SK-N-MC (cell line): ENCODE measurements at regions not wholly inside any gene's neighbourhood (a gene's known extent, or its start where the extent isn't known, plus 50 kb on each side); places are given as distances from the start of the nearest gene placed in this dataset.

Experiments
- DNase-seq: peaks from one replicate; pipeline ENCODE4 v3.0.0-alpha.2; 2011; ENCODE audit warnings: low read depth, low spot score
- H3K27ac ChIP-seq: fragments of 200-600 bp; sonication (generic); 2 replicates; pipeline ENCODE4 v1.5.1; 2016; ENCODE audit warnings: mixed run types
- H3K36me3 ChIP-seq: fragments of 200-600 bp; sonication (generic); 2 replicates; pipeline ENCODE4 v1.6.1; 2017; ENCODE audit warnings: antibody characterized with exemption, low read length, mixed read lengths; ENCODE audit not compliant: insufficient read depth
- H3K4me3 ChIP-seq: fragments of 200-600 bp; sonication (generic); 2 replicates; pipeline ENCODE4 v1.5.1; 2016
- H3K9ac ChIP-seq: fragments of 200-600 bp; sonication (generic); 2 replicates; pipeline ENCODE4 v1.8.0; 2017; ENCODE audit warnings: mixed run types, mixed read lengths; ENCODE audit not compliant: insufficient read length
- H3K9me3 ChIP-seq: fragments of 200-600 bp; sonication (generic); 2 replicates; pipeline ENCODE4 v1.6.1; 2017; ENCODE audit warnings: low read depth, mild to moderate bottlenecking, antibody characterized with exemption, low read length, moderate library complexity, mixed read lengths
- EZH2 ChIP-seq: fragments of 200-600 bp; sonication (generic); IDR thresholded peaks from one replicate; pipeline ENCODE4 v1.6.1; 2017; ENCODE audit warnings: antibody characterized with exemption
- FOXP2 ChIP-seq: optimal IDR thresholded peaks from 2 replicates; pipeline ENCODE3; 2011; ENCODE audit warnings: mild to moderate bottlenecking, moderate library complexity; ENCODE audit not compliant: insufficient read depth; ENCODE audit errors: extremely low read length, control extremely low read depth
- POLR2AphosphoS5 ChIP-seq: IDR thresholded peaks from 2 replicates; pipeline ENCODE4 v1.6.1; 2012; ENCODE audit warnings: mild to moderate bottlenecking, low read depth, low read length, borderline replicate concordance

GRCh38 chr2:64770137-64770780 is 116.5 kb upstream of the SERTAD2 start:
- Histone ChIP-seq H3K4me3 (no peak overlapping the region), H3K9me3 (no peaks in the 10 kb centered on the region), H3K27ac (no peak overlapping the region), H3K9ac (no peak overlapping the region), H3K36me3 (no peaks in the 10 kb centered on the region)
- no peak for DNase-seq
- TF ChIP-seq EZH2 (no peak), FOXP2 (no peak), POLR2AphosphoS5 (no peak)

GRCh38 chr2:64770781-64771334 is 117.1 kb upstream of the SERTAD2 start:
- no peaks in the 10 kb centered on the region for H3K36me3 ChIP-seq
- no peak overlapping the region for H3K27ac ChIP-seq
- no peak overlapping the region for H3K9ac ChIP-seq
- H3K4me3 ChIP-seq, result no peak overlapping the region
- no peak for DNase-seq
- no peaks in the 10 kb centered on the region for H3K9me3 ChIP-seq
- TF ChIP-seq POLR2AphosphoS5, result no peak
- TF ChIP-seq FOXP2, result no peak
- TF ChIP-seq EZH2, result no peak

DNA sequence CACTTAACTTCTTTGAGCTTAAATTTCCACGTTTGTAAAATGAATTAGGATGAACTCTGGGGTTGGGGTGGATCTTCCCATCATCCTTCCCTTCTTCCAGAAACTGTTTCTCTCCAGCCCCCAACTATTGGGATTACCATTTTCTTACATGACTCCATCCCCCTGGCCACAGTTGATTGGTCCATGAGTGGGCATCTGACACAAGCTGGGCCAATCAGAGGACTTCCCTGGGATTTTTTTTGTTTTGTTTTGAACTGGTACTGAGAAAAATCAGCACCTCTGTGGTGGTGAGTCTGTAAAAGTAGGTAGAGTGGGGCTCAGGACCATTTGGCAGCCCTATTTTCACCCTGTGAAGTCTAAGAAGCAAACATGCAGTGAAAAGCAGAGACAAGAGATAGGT is 118.0 kb upstream of the SERTAD2 start:
- H3K4me3 ChIP-seq, result no peak overlapping the region
- no peak overlapping the region for H3K9ac ChIP-seq
- no peak for DNase-seq
- no peak for TF ChIP-seq POLR2AphosphoS5
- TF ChIP-seq FOXP2, result no peak
- TF ChIP-seq EZH2, result no peak
- H3K9me3 ChIP-seq, result no peaks in the 10 kb centered on the region
- H3K27ac ChIP-seq, result no peak overlapping the region
- no peaks in the 10 kb centered on the region for H3K36me3 ChIP-seq

DNA sequence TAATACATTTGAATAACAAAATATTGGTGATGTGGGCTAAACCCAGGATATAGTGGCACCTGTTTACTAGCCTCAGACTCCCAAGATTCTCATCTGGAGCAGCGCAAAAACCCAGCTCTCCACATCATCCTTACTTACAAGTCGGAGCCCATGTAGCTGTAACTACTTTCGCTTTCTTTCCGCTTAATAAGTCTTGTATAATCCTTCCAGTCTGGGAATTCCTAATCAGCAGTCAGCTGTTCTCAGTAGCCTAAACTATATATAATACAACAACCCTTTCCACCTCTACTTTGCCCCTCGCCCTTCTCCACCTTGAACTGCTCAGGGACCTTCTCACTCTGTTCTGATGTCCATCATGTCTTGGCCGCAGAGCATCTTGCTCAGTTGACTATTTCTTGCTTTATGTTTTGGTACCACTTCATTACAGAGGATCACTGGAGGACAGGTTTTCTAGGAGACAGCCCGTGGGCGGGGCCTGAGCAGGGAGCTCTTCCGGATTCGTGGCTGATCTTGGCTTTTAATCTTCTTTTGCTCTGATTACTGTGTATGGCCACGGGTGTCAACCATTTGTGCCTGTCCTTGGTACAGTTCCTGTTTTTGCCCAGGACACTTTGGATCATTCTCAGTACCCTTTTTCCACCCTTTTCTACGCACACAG is 119.9 kb upstream of the SERTAD2 start:
- no peaks in the 10 kb centered on the region for H3K9me3 ChIP-seq
- DNase-seq, result no peak
- no peak overlapping the region for H3K9ac ChIP-seq
- H3K27ac ChIP-seq, result no peak overlapping the region
- TF ChIP-seq EZH2 (no peak), FOXP2 (no peak), POLR2AphosphoS5 (no peak)
- H3K4me3 ChIP-seq, result no peak overlapping the region
- no peaks in the 10 kb centered on the region for H3K36me3 ChIP-seq

- H3K9ac ChIP-seq, result no peak overlapping the region
- no peak overlapping the region for H3K4me3 ChIP-seq
- DNase-seq, result no peak
- H3K36me3 ChIP-seq, result no peaks in the 10 kb centered on the region
- H3K27ac ChIP-seq, result no peak overlapping the region
- no peaks in the 10 kb centered on the region for H3K9me3 ChIP-seq
- TF ChIP-seq POLR2AphosphoS5 (no peak), EZH2 (no peak), FOXP2 (no peak)
Observed at GRCh38 chr2:64777841-64778240, 124.1 kb upstream of the SERTAD2 start.

- H3K9me3 ChIP-seq, result no peaks in the 10 kb centered on the region
- no peak overlapping the region for H3K9ac ChIP-seq
- no peaks in the 10 kb centered on the region for H3K36me3 ChIP-seq
- no peak for TF ChIP-seq POLR2AphosphoS5
- no peak overlapping the region for H3K4me3 ChIP-seq
- no peak for DNase-seq
- H3K27ac ChIP-seq, result no peak overlapping the region
Observed at GRCh38 chr2:64779117-64779690, 125.5 kb upstream of the SERTAD2 start.

GRCh38 chr2:64780041-64780440 is 126.3 kb upstream of the SERTAD2 start:
- TF ChIP-seq FOXP2 (no peak), EZH2 (no peak), POLR2AphosphoS5 (no peak)
- Histone ChIP-seq H3K9ac (no peak overlapping the region), H3K4me3 (no peak overlapping the region), H3K27ac (no peak overlapping the region), H3K9me3 (no peaks in the 10 kb centered on the region), H3K36me3 (no peaks in the 10 kb centered on the region)
- DNase-seq, result no peak

DNA sequence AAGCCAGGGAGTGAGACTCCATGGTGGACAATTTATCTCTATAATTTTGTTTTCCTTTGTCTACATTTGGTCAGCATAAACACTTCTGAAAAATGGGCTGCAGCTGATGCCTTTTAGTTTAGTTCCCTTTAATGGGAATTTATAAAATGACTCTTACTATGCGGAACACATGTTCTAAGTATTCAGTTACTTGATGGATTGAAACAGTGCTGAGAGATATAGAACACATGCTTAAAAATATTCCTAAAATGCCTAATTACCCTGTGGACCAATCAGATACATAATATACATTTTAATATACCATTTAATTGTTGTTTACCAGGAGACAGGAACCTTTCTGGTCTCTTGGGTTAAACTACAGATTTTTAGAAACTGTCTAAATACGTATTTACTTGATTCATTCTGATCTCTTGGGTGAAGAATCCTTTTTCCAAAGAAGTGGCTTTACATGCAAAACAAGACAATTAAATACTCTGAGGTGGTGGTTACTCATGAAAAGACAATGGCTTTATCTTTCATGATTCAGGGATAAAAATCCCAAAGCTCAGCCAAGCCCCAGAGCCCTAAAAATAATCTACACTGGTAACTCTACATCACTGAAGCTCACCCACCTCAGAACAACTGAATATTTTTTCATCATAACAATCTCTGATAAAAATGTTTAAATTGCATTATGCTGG is 128.1 kb upstream of the SERTAD2 start:
- no peak for DNase-seq
- H3K9me3 ChIP-seq, result no peaks in the 10 kb centered on the region
- H3K4me3 ChIP-seq, result no peak overlapping the region

More for the DNA sequence above, 128.1 kb upstream of the SERTAD2 start:
- Histone ChIP-seq H3K36me3 (no peaks in the 10 kb centered on the region), H3K27ac (no peak overlapping the region), H3K9ac (no peak overlapping the region)
- no peak for TF ChIP-seq FOXP2
- TF ChIP-seq EZH2, result no peak
- TF ChIP-seq POLR2AphosphoS5, result no peak
